SK-N-SH (cell line): ENCODE measurements at regions not wholly inside any gene's neighbourhood (a gene's known extent, or its start where the extent isn't known, plus 50 kb on each side); places are given as distances from the start of the nearest gene placed in this dataset.

ENCODE experiments used
- CTCF ChIA-PET: fragments of 300-600, 350-600 bp; formaldehyde crosslinking; extraction: SDS; loops from one replicate; lab custom pipeline; 2021; lab: Yijun Ruan, JAX
- POLR2A ChIA-PET: fragments of 350-600 bp; sonication (Branson Sonifier 250); formaldehyde crosslinking; extraction: SDS; loops from one replicate; lab custom pipeline; 2020; ENCODE audit warnings: antibody characterized with exemption, inconsistent platforms; lab: Yijun Ruan, JAX
- DNase-seq: peaks from one replicate; pipeline ENCODE4 v3.0.0; 2012
- H2AFZ ChIP-seq: fragments of 200-600 bp; sonication (generic); 2 replicates; pipeline ENCODE4 v1.8.1; 2016; ENCODE audit warnings: antibody characterized with exemption, mild to moderate bottlenecking, low read depth
- H3F3A ChIP-seq: fragments of 200-600 bp; sonication (generic); replicated peaks from 2 replicates; pipeline ENCODE3; 2016; ENCODE audit warnings: antibody characterized with exemption, mild to moderate bottlenecking; ENCODE audit not compliant: insufficient read depth
- H3K27ac ChIP-seq, 2 experiments: fragments of 200-500 bp in 1 of 2; fragments of 200-600 bp in 1 of 2; sonication (Bioruptor generic) in 1 of 2; sonication (generic), shearing (Covaris generic) in 1 of 2; 2 replicates each; pipeline versions ENCODE4 v1.5.1 to v1.6.1; 2014 to 2016; ENCODE audit warnings: low read depth in 2 of 2, inconsistent platforms in 1 of 2, low read length in 1 of 2, mild to moderate bottlenecking in 1 of 2, mixed read lengths in 1 of 2
- H3K27me3 ChIP-seq: fragments of 200-600 bp; sonication (generic), shearing (Covaris generic); 2 replicates; pipeline ENCODE4 v1.6.1; 2016; ENCODE audit warnings: mixed run types; ENCODE audit not compliant: insufficient read depth
- H3K36me3 ChIP-seq, 2 experiments: fragments of 200-500 bp in 1 of 2; fragments of 200-600 bp in 1 of 2; sonication (Bioruptor generic) in 1 of 2; sonication (generic) in 1 of 2; replicated peaks in 1 of 2; 2 replicates each; pipeline versions ENCODE3 to v1.5.1; 2014 to 2016; ENCODE audit warnings: low read length in 1 of 2, mild to moderate bottlenecking in 1 of 2; ENCODE audit not compliant: insufficient read depth in 2 of 2, control insufficient read depth in 1 of 2
- H3K4me1 ChIP-seq, 2 experiments: fragments of 200-500 bp in 1 of 2; fragments of 200-600 bp in 1 of 2; sonication (Bioruptor generic) in 1 of 2; sonication (generic), shearing (Covaris generic) in 1 of 2; 2 replicates each; pipeline versions ENCODE4 v1.5.1 to v1.6.1; 2014 to 2016; ENCODE audit warnings: low read depth in 1 of 2, low read length in 1 of 2, mixed run types in 1 of 2; ENCODE audit not compliant: insufficient read depth in 2 of 2, control insufficient read depth in 1 of 2
- H3K4me2 ChIP-seq: fragments of 200-600 bp; sonication (generic), shearing (Covaris generic); 2 replicates; pipeline ENCODE4 v1.6.1; 2017; ENCODE audit warnings: mixed run types
- H3K4me3 ChIP-seq, 2 experiments: fragments of 200-500 bp in 1 of 2; fragments of 200-600 bp in 1 of 2; sonication (Bioruptor generic) in 1 of 2; sonication (generic), shearing (Covaris generic) in 1 of 2; 2 replicates each; pipeline versions ENCODE4 v1.5.1 to v1.8.1; 2014 to 2016; ENCODE audit warnings: low read depth in 2 of 2, inconsistent platforms in 1 of 2, low read length in 1 of 2, mild to moderate bottlenecking in 1 of 2, mixed read lengths in 1 of 2, moderate library complexity in 1 of 2
- H3K79me2 ChIP-seq: fragments of 200-600 bp; sonication (generic); 2 replicates; pipeline ENCODE4 v1.8.1; 2017; ENCODE audit warnings: mild to moderate bottlenecking; ENCODE audit not compliant: insufficient read depth
- H3K9ac ChIP-seq: fragments of 200-600 bp; sonication (generic); 2 replicates; pipeline ENCODE4 v1.6.1; 2017; ENCODE audit warnings: mixed run types
- H3K9me2 ChIP-seq: fragments of 200-600 bp; sonication (generic); 2 replicates; pipeline ENCODE4 v1.6.1; 2017; ENCODE audit warnings: mixed run types
- H3K9me3 ChIP-seq: fragments of 200-600 bp; sonication (generic); 2 replicates; pipeline ENCODE4 v1.6.1; 2017; ENCODE audit warnings: mixed run types, mild to moderate bottlenecking, moderate library complexity
- H4K20me1 ChIP-seq: fragments of 200-600 bp; sonication (generic); 2 replicates; pipeline ENCODE4 v1.6.1; 2017; ENCODE audit warnings: mild to moderate bottlenecking, mixed run types; ENCODE audit not compliant: insufficient read depth
- EP300 ChIP-seq, 2 experiments: IDR thresholded peaks; 2 replicates each; pipeline versions ENCODE4 v1.4.0 to v1.6.1; 2012; ENCODE audit warnings: borderline replicate concordance in 1 of 2, low read depth in 1 of 2, low read length in 1 of 2
- EZH2phosphoT487 ChIP-seq: fragments of 200-600 bp; sonication (generic); IDR thresholded peaks from 2 replicates; pipeline ENCODE4 v1.6.1; 2017; ENCODE audit warnings: low read depth, mixed run types, mild to moderate bottlenecking, antibody characterized with exemption, moderate library complexity, borderline replicate concordance
- FOSL2 ChIP-seq: IDR thresholded peaks from 2 replicates; pipeline ENCODE4 v1.4.0; 2012; ENCODE audit warnings: low read depth, mild to moderate bottlenecking, moderate library complexity, borderline replicate concordance
- GABPA ChIP-seq: IDR thresholded peaks from 2 replicates; pipeline ENCODE4 v1.4.0; 2012; ENCODE audit warnings: low read depth, mild to moderate bottlenecking
- JUND ChIP-seq: IDR thresholded peaks from 2 replicates; pipeline ENCODE4 v1.4.0; 2012
- MAX ChIP-seq: IDR thresholded peaks from 2 replicates; pipeline ENCODE4 v1.4.0; 2012; ENCODE audit warnings: low read depth
- MEF2A ChIP-seq: IDR thresholded peaks from 2 replicates; pipeline ENCODE4 v1.4.0; 2012; ENCODE audit warnings: low read depth, borderline replicate concordance
- MXI1 ChIP-seq: IDR thresholded peaks from 2 replicates; pipeline ENCODE4 v1.6.1; 2012; ENCODE audit warnings: mild to moderate bottlenecking, low read depth, low read length, improper control_type of control experiment
- NRF1 ChIP-seq: IDR thresholded peaks from 2 replicates; pipeline ENCODE4 v1.6.1; 2012; ENCODE audit warnings: low read depth, mild to moderate bottlenecking, low read length
- POLR2AphosphoS5 ChIP-seq: IDR thresholded peaks from 2 replicates; pipeline ENCODE4 v1.6.1; 2012; ENCODE audit warnings: low read depth, low read length
- RXRA ChIP-seq: IDR thresholded peaks from 2 replicates; pipeline ENCODE4 v1.4.0; 2012; ENCODE audit warnings: low read depth, mild to moderate bottlenecking, borderline replicate concordance
- SIN3A ChIP-seq: IDR thresholded peaks from 2 replicates; pipeline ENCODE4 v1.6.1; 2012; ENCODE audit warnings: low read depth, mild to moderate bottlenecking, low read length, moderate library complexity, borderline replicate concordance
- SMC3 ChIP-seq: IDR thresholded peaks from 2 replicates; pipeline ENCODE4 v1.6.1; 2012; ENCODE audit warnings: low read depth, low read length, improper control_type of control experiment
- YY1 ChIP-seq: IDR thresholded peaks from 2 replicates; pipeline ENCODE4 v1.4.0; 2012; ENCODE audit warnings: low read depth, mild to moderate bottlenecking
- WGBS: methylation state at CpG from one replicate; pipeline ENCODE4 v1.1.6; 2017; ENCODE audit warnings: low lambda C conversion rate; 5-methylcytosine and 5-hydroxymethylcytosine counted together
- TF ChIP-seq, protein P1 (sequence below): fragments of 150-350 bp; IDR thresholded peaks from 2 replicates; pipeline ENCODE4 v1.6.1; 2017; ENCODE audit warnings: antibody characterized with exemption, low read length, low read depth, borderline replicate concordance
- TF ChIP-seq, protein P2 (sequence below): fragments of 200-600 bp; sonication (generic); IDR thresholded peaks from 2 replicates; pipeline ENCODE4 v1.6.1; 2017; ENCODE audit warnings: antibody characterized with exemption, mild to moderate bottlenecking, moderate library complexity

DNA sequence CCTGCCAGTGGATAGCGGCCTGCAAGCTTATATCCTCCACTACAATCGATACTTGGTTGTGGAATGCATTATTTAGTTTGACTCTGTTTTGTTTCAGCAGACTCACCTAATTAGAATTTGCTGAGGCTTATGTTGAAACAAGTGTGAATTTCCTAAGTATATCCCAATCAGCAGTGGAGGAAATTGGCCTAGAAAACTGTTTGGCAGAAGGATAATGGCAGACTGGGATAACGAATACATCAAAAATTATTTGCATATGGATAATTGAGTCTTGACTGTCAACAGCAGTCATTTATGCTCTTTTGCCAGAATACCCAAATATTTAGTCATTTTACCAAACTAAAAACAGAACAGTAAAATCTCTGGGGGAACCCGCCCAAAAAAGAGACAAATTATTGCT is 261.0 kb downstream of the DOK5 start:
- DNase-seq, result no peak
- CTCF ChIA-PET, result no interaction called here
- H3K4me3 ChIP-seq, result no peak overlapping the region
- no peak for TF ChIP-seq RXRA
- TF ChIP-seq EP300 (IDR thresholded peaks at IDR 0.05; ENCODE audit: borderline replicate concordance in 1 of 2, low read depth in 1 of 2, low read length in 1 of 2), result no peak
- TF ChIP-seq POLR2AphosphoS5, result no peak
- TF ChIP-seq FOSL2, result no peak
- no peak for TF ChIP-seq MEF2A
- TF ChIP-seq, protein P1, sequence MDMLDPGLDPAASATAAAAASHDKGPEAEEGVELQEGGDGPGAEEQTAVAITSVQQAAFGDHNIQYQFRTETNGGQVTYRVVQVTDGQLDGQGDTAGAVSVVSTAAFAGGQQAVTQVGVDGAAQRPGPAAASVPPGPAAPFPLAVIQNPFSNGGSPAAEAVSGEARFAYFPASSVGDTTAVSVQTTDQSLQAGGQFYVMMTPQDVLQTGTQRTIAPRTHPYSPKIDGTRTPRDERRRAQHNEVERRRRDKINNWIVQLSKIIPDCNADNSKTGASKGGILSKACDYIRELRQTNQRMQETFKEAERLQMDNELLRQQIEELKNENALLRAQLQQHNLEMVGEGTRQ, result no peak
- H4K20me1 ChIP-seq, result no peaks in the 10 kb centered on the region
- H3K27ac ChIP-seq, result no peak overlapping the region
- POLR2A ChIA-PET, result no interaction called here
- no peaks in the 10 kb centered on the region for H3K27me3 ChIP-seq
- no peaks in the 10 kb centered on the region for H3K9me2 ChIP-seq
- H3K4me1 ChIP-seq, result no peaks in the 10 kb centered on the region
- no peaks in the 10 kb centered on the region for H3K36me3 ChIP-seq
- H3K4me2 ChIP-seq, result no peak overlapping the region
- no peaks in the 10 kb centered on the region for H3K9me3 ChIP-seq
- H3K9ac ChIP-seq, result no peak overlapping the region
- no peak overlapping the region for H2AFZ ChIP-seq
- WGBS, result 18% methylated on average over 4 of the region's 4 CpGs
- H3K79me2 ChIP-seq, result no peaks in the 10 kb centered on the region
- no peaks in the 10 kb centered on the region for H3F3A ChIP-seq

GRCh38 chr20:54733687-54734086 is 258.3 kb downstream of the DOK5 start:
- H3K27ac ChIP-seq, result no peak overlapping the region
- POLR2A ChIA-PET, result no interaction called here
- no peaks in the 10 kb centered on the region for H4K20me1 ChIP-seq
- no peaks in the 10 kb centered on the region for H3K4me1 ChIP-seq
- no peaks in the 10 kb centered on the region for H3F3A ChIP-seq
- no peaks in the 10 kb centered on the region for H3K9me2 ChIP-seq
- H2AFZ ChIP-seq, result no peak overlapping the region
- H3K4me2 ChIP-seq, result no peak overlapping the region
- no peaks in the 10 kb centered on the region for H3K79me2 ChIP-seq
- DNase-seq, result no peak
- no peak overlapping the region for H3K4me3 ChIP-seq
- H3K9me3 ChIP-seq, result no peaks in the 10 kb centered on the region
- TF ChIP-seq GABPA (no peak), MXI1 (no peak), EZH2phosphoT487 (no peak), MAX (no peak), SIN3A (no peak), NRF1 (no peak), MEF2A (no peak), SMC3 (no peak), RXRA (no peak), YY1 (no peak), JUND (no peak), EP300 (IDR thresholded peaks at IDR 0.05; ENCODE audit: borderline replicate concordance in 1 of 2, low read depth in 1 of 2, low read length in 1 of 2) (no peak)
- TF ChIP-seq, protein P1, result no peak
- TF ChIP-seq, protein P2, sequence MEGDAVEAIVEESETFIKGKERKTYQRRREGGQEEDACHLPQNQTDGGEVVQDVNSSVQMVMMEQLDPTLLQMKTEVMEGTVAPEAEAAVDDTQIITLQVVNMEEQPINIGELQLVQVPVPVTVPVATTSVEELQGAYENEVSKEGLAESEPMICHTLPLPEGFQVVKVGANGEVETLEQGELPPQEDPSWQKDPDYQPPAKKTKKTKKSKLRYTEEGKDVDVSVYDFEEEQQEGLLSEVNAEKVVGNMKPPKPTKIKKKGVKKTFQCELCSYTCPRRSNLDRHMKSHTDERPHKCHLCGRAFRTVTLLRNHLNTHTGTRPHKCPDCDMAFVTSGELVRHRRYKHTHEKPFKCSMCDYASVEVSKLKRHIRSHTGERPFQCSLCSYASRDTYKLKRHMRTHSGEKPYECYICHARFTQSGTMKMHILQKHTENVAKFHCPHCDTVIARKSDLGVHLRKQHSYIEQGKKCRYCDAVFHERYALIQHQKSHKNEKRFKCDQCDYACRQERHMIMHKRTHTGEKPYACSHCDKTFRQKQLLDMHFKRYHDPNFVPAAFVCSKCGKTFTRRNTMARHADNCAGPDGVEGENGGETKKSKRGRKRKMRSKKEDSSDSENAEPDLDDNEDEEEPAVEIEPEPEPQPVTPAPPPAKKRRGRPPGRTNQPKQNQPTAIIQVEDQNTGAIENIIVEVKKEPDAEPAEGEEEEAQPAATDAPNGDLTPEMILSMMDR, result no peak
- H3K9ac ChIP-seq, result no peak overlapping the region
- H3K36me3 ChIP-seq, result no peaks in the 10 kb centered on the region
- CTCF ChIA-PET, result interaction anchor here (1.5 kb wide), 2 partner anchors 18 to 20 kb away, joined by 3 to 5 read pairs; no protein-coding TSS in a partner anchor
- H3K27me3 ChIP-seq, result no peaks in the 10 kb centered on the region
